Loucy (cell line): ENCODE measurements at regions not wholly inside any gene's neighbourhood (a gene's known extent, or its start where the extent isn't known, plus 50 kb on each side); places are given as distances from the start of the nearest gene placed in this dataset.

Experiments used
- EZH2phosphoT487 ChIP-seq: fragments of 200-600 bp; IDR thresholded peaks from 2 replicates; pipeline ENCODE4 v1.6.1; 2018; ENCODE audit warnings: antibody characterized with exemption, mild to moderate bottlenecking, moderate library complexity, borderline replicate concordance
- TF ChIP-seq, protein P1 (sequence below): fragments of 200-600 bp; sonication (generic); conservative IDR thresholded peaks from 2 replicates; pipeline ENCODE4 v1.5.1; 2014; ENCODE audit warnings: mild to moderate bottlenecking, antibody characterized with exemption, low read length

DNA sequence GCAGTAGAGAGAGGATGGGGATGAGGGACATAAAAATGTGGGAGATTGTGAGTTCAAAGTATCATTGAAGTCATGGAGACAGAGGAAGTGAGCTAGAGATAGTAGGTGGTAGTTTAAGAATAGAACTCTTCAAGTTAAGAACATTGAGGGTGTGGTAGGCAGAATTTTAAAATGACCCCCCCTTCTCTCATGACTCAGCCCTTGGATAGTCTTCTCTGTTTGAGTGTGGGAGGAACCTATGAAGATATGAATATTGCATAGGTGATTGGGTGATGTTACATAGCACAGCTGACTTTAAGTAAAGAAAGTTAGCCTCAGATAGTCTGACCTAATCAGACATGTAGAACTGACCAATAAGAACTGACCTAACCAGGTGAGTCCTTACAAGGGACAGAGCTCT, 418.6 kb downstream of the FOXO1 start:
- TF ChIP-seq, protein P1, sequence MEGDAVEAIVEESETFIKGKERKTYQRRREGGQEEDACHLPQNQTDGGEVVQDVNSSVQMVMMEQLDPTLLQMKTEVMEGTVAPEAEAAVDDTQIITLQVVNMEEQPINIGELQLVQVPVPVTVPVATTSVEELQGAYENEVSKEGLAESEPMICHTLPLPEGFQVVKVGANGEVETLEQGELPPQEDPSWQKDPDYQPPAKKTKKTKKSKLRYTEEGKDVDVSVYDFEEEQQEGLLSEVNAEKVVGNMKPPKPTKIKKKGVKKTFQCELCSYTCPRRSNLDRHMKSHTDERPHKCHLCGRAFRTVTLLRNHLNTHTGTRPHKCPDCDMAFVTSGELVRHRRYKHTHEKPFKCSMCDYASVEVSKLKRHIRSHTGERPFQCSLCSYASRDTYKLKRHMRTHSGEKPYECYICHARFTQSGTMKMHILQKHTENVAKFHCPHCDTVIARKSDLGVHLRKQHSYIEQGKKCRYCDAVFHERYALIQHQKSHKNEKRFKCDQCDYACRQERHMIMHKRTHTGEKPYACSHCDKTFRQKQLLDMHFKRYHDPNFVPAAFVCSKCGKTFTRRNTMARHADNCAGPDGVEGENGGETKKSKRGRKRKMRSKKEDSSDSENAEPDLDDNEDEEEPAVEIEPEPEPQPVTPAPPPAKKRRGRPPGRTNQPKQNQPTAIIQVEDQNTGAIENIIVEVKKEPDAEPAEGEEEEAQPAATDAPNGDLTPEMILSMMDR = no peak
- TF ChIP-seq EZH2phosphoT487 = no peak
